Common myeloid progenitor, CD34-positive (primary cell): ENCODE measurements at regions not wholly inside any gene's neighbourhood (a gene's known extent, or its start where the extent isn't known, plus 50 kb on each side); places are given as distances from the start of the nearest gene placed in this dataset.
A peak's percentile ranks its signal among the peaks of the same experiment; 100 is the strongest.

Experiments
- CTCF ChIA-PET: fragments of 350-600 bp; sonication (Branson Sonifier 250); formaldehyde crosslinking; loops from one replicate; lab custom pipeline; 2021; ENCODE audit warnings: antibody characterized with exemption; lab: Charles Lee
- POLR2A ChIA-PET: fragments of 350-600 bp; sonication (Branson Sonifier 250); formaldehyde crosslinking; loops from one replicate; lab custom pipeline; 2021; ENCODE audit warnings: antibody characterized with exemption; lab: Charles Lee
- DNase-seq, 3 donors: peaks; one replicate each; pipeline versions ENCODE4 v3.0.0 to v3.0.0-alpha.2; 2013
- H3K27ac ChIP-seq, 2 experiments: 1 replicate in 1 of 2; 2 replicates in 1 of 2; pipeline ENCODE4 v1.7.0; 2013; ENCODE audit warnings: inconsistent platforms in 2 of 2, low read length in 2 of 2, mild to moderate bottlenecking in 2 of 2, low read depth in 1 of 2, moderate library complexity in 1 of 2; ENCODE audit not compliant: severe bottlenecking in 2 of 2, insufficient read depth in 1 of 2, poor library complexity in 1 of 2
- H3K27me3 ChIP-seq, 5 experiments: replicated peaks in 2 of 5; 1 replicate in 3 of 5; 2 replicates in 2 of 5; pipeline versions ENCODE4 v1.6.1 to v1.7.0; 2013; ENCODE audit warnings: low read length in 4 of 5, mild to moderate bottlenecking in 2 of 5, moderate library complexity in 2 of 5, inconsistent platforms in 1 of 5; ENCODE audit not compliant: insufficient read depth in 5 of 5, control insufficient read depth in 4 of 5
- H3K36me3 ChIP-seq, 4 experiments: 1 replicate in 2 of 4; 2 replicates in 2 of 4; pipeline versions ENCODE4 v1.6.1 to v1.7.0; 2013; ENCODE audit warnings: low read length in 3 of 4, control low read depth in 1 of 4, mild to moderate bottlenecking in 1 of 4; ENCODE audit not compliant: control insufficient read depth in 4 of 4, insufficient read depth in 4 of 4
- H3K4me1 ChIP-seq, 4 experiments: 1 replicate in 3 of 4; 2 replicates in 1 of 4; pipeline versions ENCODE4 v1.6.1 to v1.7.1; 2013; ENCODE audit warnings: low read length in 3 of 4, mild to moderate bottlenecking in 3 of 4, control low read depth in 1 of 4, inconsistent platforms in 1 of 4, moderate library complexity in 1 of 4; ENCODE audit not compliant: control insufficient read depth in 4 of 4, insufficient read depth in 4 of 4; ENCODE audit errors: control extremely low read depth in 1 of 4
- H3K4me3 ChIP-seq, 7 experiments: 1 replicate in 4 of 7; 2 replicates in 3 of 7; pipeline versions ENCODE4 v1.5.1 to v1.7.0; 2013; ENCODE audit warnings: mild to moderate bottlenecking in 7 of 7, low read length in 6 of 7, moderate library complexity in 6 of 7, inconsistent platforms in 2 of 7, low read depth in 2 of 7, control low read depth in 1 of 7; ENCODE audit not compliant: insufficient read depth in 4 of 7, control insufficient read depth in 1 of 7; ENCODE audit errors: extremely low read depth in 1 of 7
- H3K9me3 ChIP-seq, 5 experiments: 1 replicate in 4 of 5; 2 replicates in 1 of 5; pipeline versions ENCODE4 v1.6.1 to v1.7.1; 2013; ENCODE audit warnings: low read length in 4 of 5, mild to moderate bottlenecking in 2 of 5, inconsistent platforms in 1 of 5, low read depth in 1 of 5, moderate library complexity in 1 of 5; ENCODE audit not compliant: control insufficient read depth in 4 of 5, insufficient read depth in 2 of 5; ENCODE audit errors: control extremely low read depth in 1 of 5
- WGBS: methylation state at CpG from one replicate; pipeline ENCODE4 v1.1.5; 2013; ENCODE audit not compliant: insufficient coverage; 5-methylcytosine and 5-hydroxymethylcytosine counted together

GRCh38 chr10:117601716-117602115 lies 59.2 kb downstream of the EMX2 start:
- no peaks in the 10 kb centered on the region for H3K36me3 ChIP-seq
- peaks cover 4 to 24% (median 10%) of the 10 kb centered on the region in 5 experiments for H3K27me3 ChIP-seq
- no peaks in the 10 kb centered on the region for H3K4me1 ChIP-seq
- ChIA-PET POLR2A (no interaction called here), CTCF (interaction anchor here (0.7 kb wide), 1 partner anchor 51 kb away, joined by 3 read pairs; no protein-coding TSS in a partner anchor)
- DNase-seq = no peak
- H3K9me3 ChIP-seq = peaks cover 0 to 2% (median 0%) of the 10 kb centered on the region in 5 experiments
- H3K4me3 ChIP-seq = no peak overlapping the region
- no CpG with 5 or more reads among the region's 1 CpG for WGBS
- H3K27ac ChIP-seq = no peak overlapping the region

GRCh38 chr10:117603081-117603480 lies 60.5 kb downstream of the EMX2 start:
- WGBS = 100% methylated on average over 3 of the region's 6 CpGs
- Histone ChIP-seq H3K27ac (no peak overlapping the region), H3K9me3 (peaks cover 0 to 2% (median 0%) of the 10 kb centered on the region in 5 experiments), H3K36me3 (no peaks in the 10 kb centered on the region), H3K4me3 (peak overlapping the region in 1 of 7 experiments; percentile 2), H3K4me1 (no peaks in the 10 kb centered on the region), H3K27me3 (peaks cover 2 to 21% (median 4%) of the 10 kb centered on the region in 5 experiments)
- POLR2A ChIA-PET = no interaction called here
- CTCF ChIA-PET = no interaction called here
- DNase-seq = no peak

- ChIA-PET POLR2A (no interaction called here), CTCF (no interaction called here)
- no peak for DNase-seq
- WGBS = 84% methylated on average over 5 of the region's 5 CpGs
- no peaks in the 10 kb centered on the region for H3K4me1 ChIP-seq
- no peaks in the 10 kb centered on the region for H3K36me3 ChIP-seq
- H3K27me3 ChIP-seq = peaks cover 2 to 21% (median 3%) of the 10 kb centered on the region in 5 experiments
- H3K9me3 ChIP-seq = peaks cover 0 to 2% (median 0%) of the 10 kb centered on the region in 5 experiments
- H3K27ac ChIP-seq = no peak overlapping the region
- no peak overlapping the region for H3K4me3 ChIP-seq
These were observed 61.2 kb downstream of the EMX2 start for GRCh38 chr10:117603726-117604125.

GRCh38 chr10:117609095-117609795 lies 66.7 kb downstream of the EMX2 start:
- DNase-seq = no peak
- POLR2A ChIA-PET = no interaction called here
- Histone ChIP-seq H3K36me3 (no peaks in the 10 kb centered on the region), H3K9me3 (no peaks in the 10 kb centered on the region), H3K27me3 (peaks cover 0 to 23% (median 3%) of the 10 kb centered on the region in 5 experiments), H3K27ac (no peak overlapping the region), H3K4me3 (no peak overlapping the region), H3K4me1 (no peaks in the 10 kb centered on the region)
- CTCF ChIA-PET = interaction anchor here (0.6 to 0.8 kb wide), 2 partner anchors 92 to 176 kb away, joined by 5 to 6 read pairs; no protein-coding TSS in a partner anchor
- WGBS = 64% methylated on average over 4 of the region's 4 CpGs

- peaks cover 0 to 27% (median 3%) of the 10 kb centered on the region in 5 experiments for H3K27me3 ChIP-seq
- DNase-seq = no peak
- no peak overlapping the region for H3K4me3 ChIP-seq
- 84% methylated on average over 2 of the region's 4 CpGs for WGBS
- no peaks in the 10 kb centered on the region for H3K36me3 ChIP-seq
- H3K4me1 ChIP-seq = no peaks in the 10 kb centered on the region
- ChIA-PET CTCF (interaction anchor here (0.6 to 0.8 kb wide), 2 partner anchors 93 to 175 kb away, joined by 5 to 6 read pairs; no protein-coding TSS in a partner anchor), POLR2A (no interaction called here)
- no peak overlapping the region for H3K27ac ChIP-seq
- H3K9me3 ChIP-seq = no peaks in the 10 kb centered on the region
These were observed 67.2 kb downstream of the EMX2 start for GRCh38 chr10:117609796-117610170.

GRCh38 chr10:117610321-117610720 lies 67.8 kb downstream of the EMX2 start:
- ChIA-PET POLR2A (no interaction called here), CTCF (no interaction called here)
- no peaks in the 10 kb centered on the region for H3K36me3 ChIP-seq
- no peaks in the 10 kb centered on the region for H3K4me1 ChIP-seq
- peaks cover 0 to 27% (median 3%) of the 10 kb centered on the region in 5 experiments for H3K27me3 ChIP-seq
- DNase-seq = no peak
- no peaks in the 10 kb centered on the region for H3K9me3 ChIP-seq
- 54% methylated on average over 4 of the region's 4 CpGs for WGBS
- no peak overlapping the region for H3K27ac ChIP-seq
- H3K4me3 ChIP-seq = no peak overlapping the region

GRCh38 chr10:117612113-117612512 lies 69.6 kb downstream of the EMX2 start:
- ChIA-PET POLR2A (no interaction called here), CTCF (no interaction called here)
- no peaks in the 10 kb centered on the region for H3K4me1 ChIP-seq
- no peak overlapping the region for H3K27ac ChIP-seq
- H3K27me3 ChIP-seq = peaks cover 0 to 28% (median 3%) of the 10 kb centered on the region in 5 experiments
- no peaks in the 10 kb centered on the region for H3K9me3 ChIP-seq
- H3K4me3 ChIP-seq = no peak overlapping the region
- WGBS = no CpG with 5 or more reads among the region's 1 CpG
- H3K36me3 ChIP-seq = no peaks in the 10 kb centered on the region
- DNase-seq = no peak
